Endothelial cell of umbilical vein (primary cell): ENCODE measurements at regions not wholly inside any gene's neighbourhood (a gene's known extent, or its start where the extent isn't known, plus 50 kb on each side); places are given as distances from the start of the nearest gene placed in this dataset.

ENCODE experiments used
- BruUV-seq: library from RNA; stranded (reverse); fragments of 400-500 nt; replicated peaks from 2 replicates; lab custom pipeline; 2021; lab: Mats Ljungman, UMichigan
- CTCF ChIA-PET: fragments of 300-600, 350-600 bp; sonication (Branson Sonifier 250); formaldehyde crosslinking; loops from one replicate; lab custom pipeline; 2021; ENCODE audit warnings: antibody characterized with exemption, inconsistent platforms; lab: Charles Lee
- POLR2A ChIA-PET: fragments of 300-600, 350-600 bp; sonication (Branson Sonifier 250); formaldehyde crosslinking; loops from one replicate; lab custom pipeline; 2021; ENCODE audit warnings: antibody characterized with exemption, inconsistent platforms; lab: Charles Lee
- DNase-seq: peaks from one replicate; pipeline ENCODE4 v3.0.0-alpha.2; 2011; ENCODE audit warnings: low read depth, low spot score
- FAIRE-seq: peaks from 2 replicates; lab custom pipeline; 2011; peaks lifted over from hg19 to GRCh38; lab: Jason Lieb, UNC
- H2AFZ ChIP-seq: 2 replicates; pipeline ENCODE4 v1.6.0; 2012; ENCODE audit warnings: low read depth, low read length, control low read depth, inconsistent platforms
- H3K27ac ChIP-seq: 2 replicates; pipeline ENCODE4 v1.5.1; 2011; ENCODE audit warnings: low read depth, mild to moderate bottlenecking, control low read depth, low read length, moderate library complexity; ENCODE audit not compliant: insufficient read depth
- H3K27me3 ChIP-seq, 2 experiments: 2 replicates each; pipeline versions ENCODE4 v1.6.0 to v1.6.1; 2011; ENCODE audit warnings: low read length in 2 of 2, mixed read lengths in 1 of 2; ENCODE audit not compliant: control insufficient read depth in 2 of 2, insufficient read depth in 2 of 2
- H3K36me3 ChIP-seq, 2 experiments: 2 replicates in 1 of 2; 3 replicates in 1 of 2; pipeline ENCODE4 v1.5.1; 2011; ENCODE audit warnings: low read length in 2 of 2, mild to moderate bottlenecking in 1 of 2, moderate library complexity in 1 of 2; ENCODE audit not compliant: control insufficient read depth in 2 of 2, insufficient read depth in 2 of 2; ENCODE audit errors: extremely low read depth in 1 of 2
- H3K4me1 ChIP-seq: 3 replicates; pipeline ENCODE4 v1.5.1; 2011; ENCODE audit warnings: mild to moderate bottlenecking, low read length; ENCODE audit not compliant: control insufficient read depth, insufficient read depth; ENCODE audit errors: extremely low read depth
- H3K4me2 ChIP-seq: 2 replicates; pipeline ENCODE4 v1.6.1; 2011; ENCODE audit warnings: low read length, control low read depth, mixed read lengths; ENCODE audit not compliant: insufficient read depth
- H3K4me3 ChIP-seq, 3 experiments: fragments of 200-600 bp in 1 of 3; sonication (generic), shearing (Covaris generic) in 1 of 3; replicated peaks in 1 of 3; 2 replicates each; pipeline ENCODE4 v1.5.1; 2011 to 2016; ENCODE audit warnings: control low read depth in 3 of 3, low read length in 3 of 3, mild to moderate bottlenecking in 2 of 3, inconsistent platforms in 1 of 3, low read depth in 1 of 3, moderate library complexity in 1 of 3; ENCODE audit not compliant: insufficient read depth in 1 of 3
- H3K79me2 ChIP-seq: 2 replicates; pipeline ENCODE4 v1.6.0; 2012; ENCODE audit warnings: low read length, inconsistent platforms; ENCODE audit not compliant: control insufficient read depth, insufficient read depth
- H3K9ac ChIP-seq: replicated peaks from 2 replicates; pipeline ENCODE3; 2011; ENCODE audit warnings: low read length, control low read depth; ENCODE audit not compliant: insufficient read depth; ENCODE audit errors: extremely low read depth
- H3K9me1 ChIP-seq: replicated peaks from 3 replicates; pipeline ENCODE4 v1.6.0; 2011; ENCODE audit warnings: mild to moderate bottlenecking, low read length; ENCODE audit not compliant: control insufficient read depth, insufficient read depth; ENCODE audit errors: extremely low read depth
- H3K9me3 ChIP-seq: replicated peaks from 2 replicates; pipeline ENCODE4 v1.5.1; 2012; ENCODE audit warnings: low read length, inconsistent platforms; ENCODE audit not compliant: control insufficient read depth, insufficient read depth
- H4K20me1 ChIP-seq: replicated peaks from 2 replicates; pipeline ENCODE3; 2011; ENCODE audit warnings: mild to moderate bottlenecking, low read length; ENCODE audit not compliant: control insufficient read depth, insufficient read depth; ENCODE audit errors: extremely low read depth
- CTCF ChIP-seq, 2 donors: IDR thresholded peaks; 1 replicate in 1 of 2; 2 replicates in 1 of 2; pipeline ENCODE4 v1.5.1; 2011; ENCODE audit warnings: low read length in 2 of 2, mild to moderate bottlenecking in 2 of 2, moderate library complexity in 2 of 2, control low read depth in 1 of 2, inconsistent platforms in 1 of 2, low read depth in 1 of 2; ENCODE audit not compliant: insufficient read depth in 1 of 2; ENCODE audit errors: extremely low read depth in 1 of 2
- EZH2 ChIP-seq: IDR thresholded peaks from 2 replicates; pipeline ENCODE4 v1.6.1; 2012; ENCODE audit warnings: borderline replicate concordance, low read depth, mild to moderate bottlenecking, moderate library complexity, low read length, inconsistent platforms; ENCODE audit not compliant: severe bottlenecking
- FOS ChIP-seq: IDR thresholded peaks from 2 replicates; pipeline ENCODE4 v1.6.1; 2011; ENCODE audit warnings: mild to moderate bottlenecking, low read length, moderate library complexity, borderline replicate concordance; ENCODE audit not compliant: insufficient read depth
- GATA2 ChIP-seq: IDR thresholded peaks from 2 replicates; pipeline ENCODE4 v1.7.0; 2011; ENCODE audit warnings: low read depth, mild to moderate bottlenecking, moderate library complexity, mixed read lengths, low read length; ENCODE audit not compliant: insufficient read length, insufficient read depth
- JUN ChIP-seq: IDR thresholded peaks from 2 replicates; pipeline ENCODE4 v1.6.1; 2011; ENCODE audit warnings: borderline replicate concordance, low read depth; ENCODE audit not compliant: insufficient read length, insufficient read depth
- MAX ChIP-seq: IDR thresholded peaks from 2 replicates; pipeline ENCODE4 v1.6.1; 2011; ENCODE audit not compliant: insufficient read depth, insufficient read length
- MYC ChIP-seq: IDR thresholded peaks from one replicate; pipeline ENCODE4 v1.6.1; 2011; ENCODE audit warnings: mild to moderate bottlenecking, low read depth, low read length
- POLR2A ChIP-seq: IDR thresholded peaks from 2 replicates; pipeline ENCODE4 v1.6.1; 2012; ENCODE audit warnings: low read depth, mild to moderate bottlenecking, control low read depth, low read length
- POLR2AphosphoS5 ChIP-seq: IDR thresholded peaks from 2 replicates; pipeline ENCODE4 v1.6.1; 2012; ENCODE audit warnings: low read depth, mild to moderate bottlenecking, control low read depth, low read length, moderate library complexity; ENCODE audit not compliant: insufficient read depth
- dilution Hi-C: fragments of 300-500 bp; cut with MboI; formaldehyde crosslinking; loops from one replicate; pipeline ENCODE4 v1.15.0; 2019; ENCODE audit warnings: low sequenced_read_pairs; ENCODE audit not compliant: extremely low pct_ligation_motif_present
- intact Hi-C: fragments of 100-400 bp; cut with micrococcal nuclease; formaldehyde crosslinking; loops from one replicate; pipeline ENCODE4 v1.10.0; 2022

- TF ChIP-seq MYC (no peak), FOS (no peak), MAX (no peak), JUN (no peak), GATA2 (no peak), EZH2 (no peak), POLR2A (no peak), POLR2AphosphoS5 (no peak), CTCF (IDR thresholded peaks at IDR 0.05; ENCODE audit: extremely low read depth in 1 of 2, insufficient read depth in 1 of 2, low read depth in 1 of 2, low read length in 2 of 2) (no peak)
- Histone ChIP-seq H3K79me2 (no peaks in the 10 kb centered on the region), H3K4me2 (no peak overlapping the region), H3K27me3 (no peaks in the 10 kb centered on the region), H3K9me1 (no peaks in the 10 kb centered on the region), H2AFZ (no peak overlapping the region), H3K36me3 (no peaks in the 10 kb centered on the region), H3K27ac (no peak overlapping the region), H3K4me3 (no peak overlapping the region), H3K9ac (no peak overlapping the region), H4K20me1 (no peaks in the 10 kb centered on the region), H3K4me1 (no peaks in the 10 kb centered on the region), H3K9me3 (peaks cover 4% of the 10 kb centered on the region)
- dilution Hi-C loops (no loop called here), intact Hi-C loops (no loop called here)
- FAIRE-seq (no peak), DNase-seq (no peak)
- BruUV-seq, result no TSS peak
- ChIA-PET CTCF (no interaction called here), POLR2A (no interaction called here)
Measured at GRCh38 chr18:4802296-4802695, 347.2 kb upstream of the DLGAP1 start.
